ENCODE measurements at regions not wholly inside any gene's neighbourhood (a gene's known extent, or its start where the extent isn't known, plus 50 kb on each side); places are given as distances from the start of the nearest gene placed in this dataset.
"Not testable (repeated sequence)": the region's sequence is repeated elsewhere in the genome, so short reads cannot be mapped to it uniquely, and the experiment has no call there.

DNA sequence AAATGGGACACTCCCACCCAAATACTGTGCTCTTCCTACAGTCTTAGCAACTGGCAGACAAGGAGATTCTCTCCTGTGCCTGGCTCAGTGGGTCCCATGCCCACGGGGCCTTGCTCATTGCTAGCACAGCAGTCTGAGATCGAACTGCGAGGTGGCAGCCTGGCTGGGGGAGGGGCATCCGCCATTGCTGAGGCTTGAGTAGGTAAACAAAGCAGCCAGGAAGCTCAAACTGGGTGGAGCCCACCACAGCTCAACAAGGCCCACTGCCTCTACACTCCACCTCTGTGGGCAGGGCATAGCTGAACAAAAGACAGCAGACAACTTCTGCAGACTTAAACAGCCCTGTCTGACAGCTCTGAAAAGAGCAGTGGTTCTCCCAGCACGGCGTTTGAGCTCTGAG is 174.8 kb downstream of the COL12A1 start:
- H3K36me3 ChIP-seq (ENCODE audit: control insufficient read depth, insufficient read depth, low read length); in situ Hi-C loops (cut with MboI); POLR2A ChIA-PET; H3K9me1 ChIP-seq (ENCODE audit: control insufficient read depth, insufficient read depth, low read length); DNase-seq (ENCODE audit: extremely low read depth in 1 of 4, low spot score in 3 of 4); intact Hi-C loops (cut with micrococcal nuclease); ATAC-seq; H3K4me3 ChIP-seq; H3K27ac ChIP-seq (ENCODE audit: extremely low read depth, low read depth, low read length); H3K4me1 ChIP-seq (replicated peaks in 1 of 2; ENCODE audit: control insufficient read depth in 2 of 2, insufficient read depth in 2 of 2, low read length in 2 of 2); CTCF ChIA-PET (ENCODE audit: low intra/inter-chr PET ratio); BruUV-seq (replicated peaks); H2AFZ ChIP-seq (ENCODE audit: low read depth, low read length); FAIRE-seq; H4K20me1 ChIP-seq (replicated peaks; ENCODE audit: control insufficient read depth, insufficient read depth, low read length); H3K9me3 ChIP-seq (replicated peaks; ENCODE audit: control insufficient read depth, insufficient read depth, low read depth, low read length); H3K79me2 ChIP-seq (ENCODE audit: control insufficient read depth, insufficient read depth, low read length); H3K27me3 ChIP-seq (ENCODE audit: control insufficient read depth in 2 of 2, insufficient read depth in 2 of 2, low read length in 2 of 2); H3K9ac ChIP-seq (ENCODE audit: insufficient read depth in 1 of 2, low read depth in 2 of 2, low read length in 2 of 2); H3K4me2 ChIP-seq (ENCODE audit: insufficient read depth, low read length): not testable (repeated sequence)
- WGBS (ENCODE audit: insufficient coverage, low coverage, missing lambda C conversion rate), result 4% methylated on average over 6 of the region's 6 CpGs

DNA sequence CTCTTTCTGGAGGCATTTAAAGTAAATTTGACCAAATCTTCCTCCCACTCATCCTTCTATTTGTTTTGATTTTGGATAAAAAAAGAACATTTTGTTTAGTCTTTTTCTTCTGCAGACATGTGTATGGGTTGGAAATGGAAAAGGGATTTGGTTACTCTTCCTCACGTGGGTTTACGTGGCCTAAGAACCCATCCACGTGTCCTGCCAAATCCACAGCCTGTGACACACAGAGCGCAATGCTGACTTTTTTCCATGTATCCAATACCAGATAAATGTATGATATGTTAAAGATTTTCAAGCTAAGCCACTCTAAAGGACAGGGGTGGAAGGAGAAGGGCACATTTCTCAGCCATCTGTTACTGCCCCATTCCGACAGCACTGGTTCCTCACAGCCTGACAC is 176.5 kb downstream of the COL12A1 start:
- POLR2A ChIA-PET, result no interaction called here
- CTCF ChIA-PET (ENCODE audit: low intra/inter-chr PET ratio), result no interaction called here
- FAIRE-seq, result no peak

More for the DNA sequence above, 176.5 kb downstream of the COL12A1 start:
- Histone ChIP-seq H3K9me3 (replicated peaks; ENCODE audit: control insufficient read depth, insufficient read depth, low read depth, low read length) (no peaks in the 10 kb centered on the region), H3K9me1 (ENCODE audit: control insufficient read depth, insufficient read depth, low read length) (no peaks in the 10 kb centered on the region), H3K4me1 (replicated peaks in 1 of 2; ENCODE audit: control insufficient read depth in 2 of 2, insufficient read depth in 2 of 2, low read length in 2 of 2) (no peaks in the 10 kb centered on the region), H3K4me3 (no peak overlapping the region), H3K4me2 (ENCODE audit: insufficient read depth, low read length) (no peak overlapping the region), H3K27me3 (ENCODE audit: control insufficient read depth in 2 of 2, insufficient read depth in 2 of 2, low read length in 2 of 2) (no peaks in the 10 kb centered on the region), H3K9ac (ENCODE audit: insufficient read depth in 1 of 2, low read depth in 2 of 2, low read length in 2 of 2) (no peak overlapping the region), H3K79me2 (ENCODE audit: control insufficient read depth, insufficient read depth, low read length) (no peaks in the 10 kb centered on the region), H2AFZ (ENCODE audit: low read depth, low read length) (no peak overlapping the region), H4K20me1 (replicated peaks; ENCODE audit: control insufficient read depth, insufficient read depth, low read length) (no peaks in the 10 kb centered on the region), H3K36me3 (ENCODE audit: control insufficient read depth, insufficient read depth, low read length) (no peaks in the 10 kb centered on the region), H3K27ac (ENCODE audit: extremely low read depth, low read depth, low read length) (no peak overlapping the region)
- WGBS (ENCODE audit: insufficient coverage, low coverage, missing lambda C conversion rate), result 0% methylated on average over 5 of the region's 5 CpGs
- TF ChIP-seq, protein P1, sequence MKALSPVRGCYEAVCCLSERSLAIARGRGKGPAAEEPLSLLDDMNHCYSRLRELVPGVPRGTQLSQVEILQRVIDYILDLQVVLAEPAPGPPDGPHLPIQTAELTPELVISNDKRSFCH (CRISPR knock-in tag; IDR thresholded peaks at IDR 0.05), result no peak
- TF ChIP-seq, protein P1 (tag; IDR thresholded peaks at IDR 0.05), result no peak
- TF ChIP-seq COPS2 (conservative IDR thresholded peaks at IDR 0.05), result no peak
- TF ChIP-seq, protein P2, sequence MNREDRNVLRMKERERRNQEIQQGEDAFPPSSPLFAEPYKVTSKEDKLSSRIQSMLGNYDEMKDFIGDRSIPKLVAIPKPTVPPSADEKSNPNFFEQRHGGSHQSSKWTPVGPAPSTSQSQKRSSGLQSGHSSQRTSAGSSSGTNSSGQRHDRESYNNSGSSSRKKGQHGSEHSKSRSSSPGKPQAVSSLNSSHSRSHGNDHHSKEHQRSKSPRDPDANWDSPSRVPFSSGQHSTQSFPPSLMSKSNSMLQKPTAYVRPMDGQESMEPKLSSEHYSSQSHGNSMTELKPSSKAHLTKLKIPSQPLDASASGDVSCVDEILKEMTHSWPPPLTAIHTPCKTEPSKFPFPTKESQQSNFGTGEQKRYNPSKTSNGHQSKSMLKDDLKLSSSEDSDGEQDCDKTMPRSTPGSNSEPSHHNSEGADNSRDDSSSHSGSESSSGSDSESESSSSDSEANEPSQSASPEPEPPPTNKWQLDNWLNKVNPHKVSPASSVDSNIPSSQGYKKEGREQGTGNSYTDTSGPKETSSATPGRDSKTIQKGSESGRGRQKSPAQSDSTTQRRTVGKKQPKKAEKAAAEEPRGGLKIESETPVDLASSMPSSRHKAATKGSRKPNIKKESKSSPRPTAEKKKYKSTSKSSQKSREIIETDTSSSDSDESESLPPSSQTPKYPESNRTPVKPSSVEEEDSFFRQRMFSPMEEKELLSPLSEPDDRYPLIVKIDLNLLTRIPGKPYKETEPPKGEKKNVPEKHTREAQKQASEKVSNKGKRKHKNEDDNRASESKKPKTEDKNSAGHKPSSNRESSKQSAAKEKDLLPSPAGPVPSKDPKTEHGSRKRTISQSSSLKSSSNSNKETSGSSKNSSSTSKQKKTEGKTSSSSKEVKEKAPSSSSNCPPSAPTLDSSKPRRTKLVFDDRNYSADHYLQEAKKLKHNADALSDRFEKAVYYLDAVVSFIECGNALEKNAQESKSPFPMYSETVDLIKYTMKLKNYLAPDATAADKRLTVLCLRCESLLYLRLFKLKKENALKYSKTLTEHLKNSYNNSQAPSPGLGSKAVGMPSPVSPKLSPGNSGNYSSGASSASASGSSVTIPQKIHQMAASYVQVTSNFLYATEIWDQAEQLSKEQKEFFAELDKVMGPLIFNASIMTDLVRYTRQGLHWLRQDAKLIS (CRISPR knock-in tag; IDR thresholded peaks at IDR 0.05), result no peak
- TF ChIP-seq, protein P3, sequence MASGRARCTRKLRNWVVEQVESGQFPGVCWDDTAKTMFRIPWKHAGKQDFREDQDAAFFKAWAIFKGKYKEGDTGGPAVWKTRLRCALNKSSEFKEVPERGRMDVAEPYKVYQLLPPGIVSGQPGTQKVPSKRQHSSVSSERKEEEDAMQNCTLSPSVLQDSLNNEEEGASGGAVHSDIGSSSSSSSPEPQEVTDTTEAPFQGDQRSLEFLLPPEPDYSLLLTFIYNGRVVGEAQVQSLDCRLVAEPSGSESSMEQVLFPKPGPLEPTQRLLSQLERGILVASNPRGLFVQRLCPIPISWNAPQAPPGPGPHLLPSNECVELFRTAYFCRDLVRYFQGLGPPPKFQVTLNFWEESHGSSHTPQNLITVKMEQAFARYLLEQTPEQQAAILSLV (tag; IDR thresholded peaks at IDR 0.05), result no peak
- TF ChIP-seq NCOA6 (IDR thresholded peaks at IDR 0.05), result no peak
- TF ChIP-seq ZNF668 (CRISPR knock-in tag; IDR thresholded peaks at IDR 0.05), result no peak
- TF ChIP-seq CBFB (CRISPR knock-in tag; IDR thresholded peaks at IDR 0.05), result no peak
- no peak for TF ChIP-seq ZNF785 (CRISPR knock-in tag; IDR thresholded peaks at IDR 0.05)
- TF ChIP-seq, protein P4, sequence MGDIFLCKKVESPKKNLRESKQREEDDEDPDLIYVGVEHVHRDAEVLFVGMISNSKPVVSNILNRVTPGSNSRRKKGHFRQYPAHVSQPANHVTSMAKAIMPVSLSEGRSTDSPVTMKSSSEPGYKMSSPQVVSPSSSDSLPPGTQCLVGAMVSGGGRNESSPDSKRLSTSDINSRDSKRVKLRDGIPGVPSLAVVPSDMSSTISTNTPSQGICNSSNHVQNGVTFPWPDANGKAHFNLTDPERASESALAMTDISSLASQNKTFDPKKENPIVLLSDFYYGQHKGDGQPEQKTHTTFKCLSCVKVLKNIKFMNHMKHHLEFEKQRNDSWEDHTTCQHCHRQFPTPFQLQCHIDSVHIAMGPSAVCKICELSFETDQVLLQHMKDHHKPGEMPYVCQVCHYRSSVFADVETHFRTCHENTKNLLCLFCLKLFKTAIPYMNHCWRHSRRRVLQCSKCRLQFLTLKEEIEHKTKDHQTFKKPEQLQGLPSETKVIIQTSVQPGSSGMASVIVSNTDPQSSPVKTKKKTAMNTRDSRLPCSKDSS (IDR thresholded peaks at IDR 0.05; ENCODE audit: low read depth, partially characterized antibody), result no peak
- in situ Hi-C loops (cut with MboI) (no loop called here), intact Hi-C loops (cut with micrococcal nuclease) (no loop called here)
- no TSS peak for BruUV-seq (replicated peaks)
- DNase-seq (ENCODE audit: extremely low read depth in 1 of 4, low spot score in 3 of 4) (no peak), ATAC-seq (no peak)

Data from K562 (cell line).